Activated CD8-positive, alpha-beta T cell treated with anti-CD3 and anti-CD28 coated beads for 36 hours (primary cell): ENCODE measurements at regions not wholly inside any gene's neighbourhood (a gene's known extent, or its start where the extent isn't known, plus 50 kb on each side); places are given as distances from the start of the nearest gene placed in this dataset.

Experiments
- ATAC-seq: fragments of 200-7000 bp; cut with Tn5 transposase; one replicate; pipeline ENCODE4 v1.10.0; 2021; ENCODE audit warnings: mild to moderate bottlenecking, moderate library complexity
- CTCF ChIA-PET: fragments of 350-600 bp; sonication (Branson Sonifier 250); formaldehyde crosslinking; loops from one replicate; lab custom pipeline; 2021; ENCODE audit warnings: antibody characterized with exemption; lab: Charles Lee
- POLR2A ChIA-PET: fragments of 350-600 bp; sonication (Branson Sonifier 250); formaldehyde crosslinking; loops from one replicate; lab custom pipeline; 2021; ENCODE audit warnings: antibody characterized with exemption; lab: Charles Lee
- DNase-seq: peaks from one replicate; pipeline ENCODE4 v3.0.0-alpha.2; 2020
- H3K27ac Mint-ChIP-seq: one replicate; pipeline ENCODE4 v1.8.0; 2021; ENCODE audit warnings: mild to moderate bottlenecking, mixed read lengths
- H3K27me3 Mint-ChIP-seq: one replicate; pipeline ENCODE4 v1.8.0; 2021; ENCODE audit warnings: mixed read lengths
- H3K36me3 Mint-ChIP-seq: one replicate; pipeline ENCODE4 v1.8.0; 2021; ENCODE audit warnings: low read depth, mixed read lengths
- H3K4me1 Mint-ChIP-seq: one replicate; pipeline ENCODE4 v1.8.0; 2021; ENCODE audit warnings: low read depth, mixed read lengths
- H3K4me3 Mint-ChIP-seq: one replicate; pipeline ENCODE4 v1.8.0; 2021; ENCODE audit warnings: mild to moderate bottlenecking, moderate library complexity, mixed read lengths
- H3K9me3 Mint-ChIP-seq: one replicate; pipeline ENCODE4 v1.8.0; 2021; ENCODE audit warnings: mixed read lengths
- CTCF ChIP-seq: fragments of 200-600 bp; IDR thresholded peaks from one replicate; pipeline ENCODE4 v1.8.0; 2022; ENCODE audit warnings: antibody characterized with exemption, mild to moderate bottlenecking
- intact Hi-C: fragments of 100-400 bp; cut with micrococcal nuclease; formaldehyde crosslinking; loops from one replicate; pipeline ENCODE4 v1.10.0; 2022

GRCh38 chr4:64022560-64022959 lies 386.7 kb downstream of the TECRL start:
- H3K27me3 Mint-ChIP-seq, result no peaks in the 10 kb centered on the region
- H3K9me3 Mint-ChIP-seq, result peaks cover 23% of the 10 kb centered on the region
- ATAC-seq, result no peak
- TF ChIP-seq CTCF, result no peak
- ChIA-PET POLR2A (no interaction called here), CTCF (no interaction called here)
- no peaks in the 10 kb centered on the region for H3K36me3 Mint-ChIP-seq
- H3K4me3 Mint-ChIP-seq, result no peak overlapping the region
- DNase-seq, result no peak
- H3K27ac Mint-ChIP-seq, result no peak overlapping the region
- H3K4me1 Mint-ChIP-seq, result no peaks in the 10 kb centered on the region
- intact Hi-C loops, result no loop called here

GRCh38 chr4:64016893-64017292 lies 392.4 kb downstream of the TECRL start:
- Mint-ChIP-seq H3K27me3 (no peaks in the 10 kb centered on the region), H3K4me1 (no peaks in the 10 kb centered on the region), H3K9me3 (peaks cover 10% of the 10 kb centered on the region), H3K4me3 (no peak overlapping the region), H3K27ac (no peak overlapping the region), H3K36me3 (no peaks in the 10 kb centered on the region)
- CTCF ChIA-PET, result no interaction called here
- DNase-seq (no peak), ATAC-seq (no peak)
- intact Hi-C loops, result no loop called here
- TF ChIP-seq CTCF, result no peak
- POLR2A ChIA-PET, result interaction anchor here (1.2 kb wide), 1 partner anchor 8 kb away, joined by 3 read pairs; no protein-coding TSS in a partner anchor

GRCh38 chr4:64014647-64015046 lies 394.6 kb downstream of the TECRL start:
- ATAC-seq, result no peak
- no peak for TF ChIP-seq CTCF
- no peak overlapping the region for H3K4me3 Mint-ChIP-seq
- H3K4me1 Mint-ChIP-seq, result no peaks in the 10 kb centered on the region
- DNase-seq, result no peak
- H3K9me3 Mint-ChIP-seq, result peaks cover 6% of the 10 kb centered on the region
- H3K27me3 Mint-ChIP-seq, result no peaks in the 10 kb centered on the region
- ChIA-PET POLR2A (no interaction called here), CTCF (no interaction called here)
- intact Hi-C loops, result no loop called here
- H3K36me3 Mint-ChIP-seq, result no peaks in the 10 kb centered on the region
- H3K27ac Mint-ChIP-seq, result no peak overlapping the region

GRCh38 chr4:64001229-64001898 lies 407.9 kb downstream of the TECRL start:
- ChIA-PET POLR2A (no interaction called here), CTCF (no interaction called here)
- H3K27ac Mint-ChIP-seq, result no peak overlapping the region
- no peaks in the 10 kb centered on the region for H3K4me1 Mint-ChIP-seq
- intact Hi-C loops, result no loop called here
- no peak for ATAC-seq
- no peak for DNase-seq
- no peaks in the 10 kb centered on the region for H3K36me3 Mint-ChIP-seq
- H3K9me3 Mint-ChIP-seq, result peaks cover 19% of the 10 kb centered on the region
- TF ChIP-seq CTCF, result no peak
- H3K4me3 Mint-ChIP-seq, result no peak overlapping the region
- H3K27me3 Mint-ChIP-seq, result no peaks in the 10 kb centered on the region

- Mint-ChIP-seq H3K4me3 (no peak overlapping the region), H3K36me3 (no peaks in the 10 kb centered on the region), H3K4me1 (no peaks in the 10 kb centered on the region), H3K9me3 (peaks cover 22% of the 10 kb centered on the region), H3K27ac (no peak overlapping the region), H3K27me3 (no peaks in the 10 kb centered on the region)
- POLR2A ChIA-PET, result no interaction called here
- intact Hi-C loops, result no loop called here
- CTCF ChIA-PET, result no interaction called here
- no peak for TF ChIP-seq CTCF
- ATAC-seq, result no peak
- DNase-seq, result no peak
Measured at GRCh38 chr4:64000241-64000640, 409.0 kb downstream of the TECRL start.
